GM21786 (cell line): ENCODE measurements at regions not wholly inside any gene's neighbourhood (a gene's known extent, or its start where the extent isn't known, plus 50 kb on each side); places are given as distances from the start of the nearest gene placed in this dataset.

Source experiments
- ATAC-seq: cut with Tn5 transposase; IDR thresholded peaks from one replicate; pipeline ENCODE4 v1.9.1; 2021; ENCODE audit not compliant: unreplicated experiment

DNA sequence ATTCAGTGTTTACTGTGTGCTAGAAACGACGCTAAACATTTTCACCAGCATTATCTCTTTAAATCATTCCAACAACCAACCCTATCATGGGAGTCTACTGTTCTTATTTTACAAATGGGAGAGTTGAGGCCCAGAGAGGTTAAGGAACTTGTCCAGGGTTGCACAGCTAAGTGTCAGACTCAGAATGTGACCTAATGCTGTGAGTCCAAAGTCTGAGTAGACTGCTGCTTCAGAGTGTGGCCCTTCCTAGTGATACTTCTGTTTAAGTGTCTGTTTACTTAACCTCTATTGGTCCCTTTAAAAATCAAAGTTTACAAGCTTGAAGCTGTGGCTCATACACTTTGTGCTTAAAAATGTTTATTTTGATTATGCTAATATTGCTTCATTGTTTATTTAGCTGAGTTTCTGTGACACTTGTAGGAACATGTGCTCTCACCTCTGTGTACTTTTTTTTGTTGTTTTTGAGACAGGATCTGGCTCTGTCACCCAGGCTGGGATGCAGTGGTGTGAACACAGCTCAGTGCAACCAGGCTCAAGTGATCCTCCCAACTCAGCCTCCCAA is 84.4 kb upstream of the SYPL1 start:
- no peak for ATAC-seq

DNA sequence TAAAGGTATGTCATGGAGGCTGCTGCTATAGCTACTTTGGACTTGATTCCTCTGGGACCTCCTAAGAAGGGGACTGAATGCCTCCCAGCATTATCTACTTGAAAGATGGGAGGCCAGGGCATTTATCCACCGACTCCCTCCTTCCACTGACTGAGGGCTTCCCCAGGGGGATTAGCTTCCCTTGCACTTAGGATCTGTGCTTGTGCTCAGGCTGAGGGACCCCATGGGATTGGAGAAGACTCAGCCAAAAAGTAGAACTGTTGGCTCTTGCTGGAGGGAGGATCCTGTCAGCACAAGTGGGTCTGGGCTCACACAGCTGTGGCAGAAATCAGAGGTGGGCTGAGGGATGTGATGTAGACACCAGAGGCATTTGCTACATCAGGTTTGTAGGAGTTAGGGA is 81.5 kb upstream of the SYPL1 start:
- no peak for ATAC-seq

DNA sequence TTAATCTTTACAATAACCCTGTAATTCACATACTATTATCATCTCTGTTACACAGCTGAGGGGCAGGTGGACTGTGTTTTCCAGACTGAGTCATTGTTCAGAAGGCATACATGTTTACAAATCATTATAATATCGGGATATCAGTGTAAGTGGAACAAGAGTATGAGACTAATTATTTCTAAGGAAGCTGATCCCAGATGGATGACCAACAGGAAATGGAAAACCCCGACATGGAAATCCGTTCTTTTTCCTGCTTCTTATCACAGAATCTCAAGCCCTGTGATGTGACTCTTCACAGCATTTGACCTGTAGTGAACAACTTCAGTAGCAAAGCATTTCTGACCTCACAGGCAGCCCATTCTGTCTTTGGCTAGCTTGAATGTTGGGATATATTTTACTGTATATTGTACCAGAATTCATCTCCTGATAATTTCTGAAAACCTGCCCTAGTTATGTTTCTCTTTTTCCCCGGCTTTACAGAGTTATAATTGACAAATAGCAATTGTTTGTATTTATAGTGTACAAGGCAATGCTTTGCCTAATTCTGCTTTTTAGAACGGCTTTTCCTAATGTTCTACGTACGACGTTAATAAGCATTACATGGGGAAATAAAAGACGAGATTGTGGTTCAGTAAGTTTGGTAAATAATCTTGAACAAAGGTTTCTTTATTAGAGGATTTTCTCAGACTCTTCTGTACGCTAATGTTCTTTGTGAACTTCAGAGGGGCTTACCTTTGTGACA is 78.6 kb upstream of the SYPL1 start:
- no peak for ATAC-seq

DNA sequence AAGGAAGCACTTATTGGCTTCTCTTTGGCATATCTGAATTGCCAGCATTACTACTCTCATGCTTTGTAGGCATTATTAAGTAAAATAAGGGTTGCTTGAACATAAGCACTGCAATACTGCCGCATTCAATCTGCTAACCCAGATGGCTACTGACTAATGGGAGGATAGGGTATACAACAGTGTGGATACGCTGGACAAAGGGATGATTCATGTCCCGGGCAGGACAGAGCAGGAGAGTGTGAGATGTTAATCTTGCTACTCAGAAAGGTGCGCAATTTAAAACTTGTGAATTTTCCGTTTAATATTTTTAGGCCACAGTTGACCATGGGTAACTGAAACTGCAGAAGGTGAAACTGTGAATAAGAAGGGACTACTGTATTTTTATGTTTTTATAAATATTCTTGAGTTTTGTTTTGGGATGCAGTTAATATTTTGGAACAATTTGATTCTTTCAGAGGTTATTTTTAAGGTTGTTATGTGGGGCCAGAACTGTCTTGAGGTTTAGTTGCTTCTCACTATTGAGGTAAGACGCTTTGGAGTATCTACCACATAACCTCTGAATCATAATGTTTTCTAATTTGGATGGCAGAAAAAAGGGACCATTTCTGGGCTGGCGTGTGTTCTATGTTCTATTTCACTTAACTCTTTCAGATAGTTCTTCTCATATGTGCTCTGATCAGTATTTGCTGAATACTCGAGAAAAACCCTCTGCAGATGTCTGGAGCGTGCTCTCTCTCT is 75.7 kb upstream of the SYPL1 start:
- no peak for ATAC-seq

DNA sequence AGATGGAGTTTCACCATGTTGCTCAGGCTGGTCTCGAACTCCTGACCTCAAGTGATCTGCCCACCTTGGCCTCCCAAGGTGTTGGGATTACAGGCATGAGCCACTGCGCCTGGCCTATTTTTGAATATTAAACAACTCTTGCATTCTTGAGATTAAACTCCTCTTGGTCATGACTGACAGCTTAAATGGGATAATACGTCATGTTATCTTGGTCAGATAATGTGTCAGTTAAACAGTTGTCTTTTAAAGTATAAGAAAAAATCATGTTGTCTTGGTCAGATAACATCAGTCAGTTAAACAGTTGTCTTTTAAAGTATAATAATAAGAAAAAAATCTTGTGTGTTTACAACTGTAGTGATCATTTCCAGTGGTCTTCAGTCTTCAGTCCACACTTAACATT is 73.6 kb upstream of the SYPL1 start:
- ATAC-seq: no peak

DNA sequence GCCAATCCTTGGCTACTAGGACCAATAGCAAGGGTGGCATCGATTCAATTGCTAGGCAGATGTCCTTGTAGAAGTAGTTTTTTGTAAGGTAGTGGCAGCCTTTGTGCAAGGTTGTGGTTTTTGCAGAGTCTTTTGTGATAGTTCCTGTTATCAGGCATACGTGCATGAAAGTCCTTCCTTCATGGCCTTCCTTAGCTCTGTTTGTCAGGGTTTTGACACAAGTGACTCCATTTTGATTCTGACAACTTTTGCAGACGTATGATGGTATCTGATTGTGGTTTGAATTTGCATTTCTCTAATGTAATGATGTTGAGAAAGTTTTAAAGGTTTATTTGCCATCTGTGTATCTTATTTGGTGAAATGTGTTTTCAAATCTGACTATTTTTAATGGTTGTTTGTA is 71.8 kb upstream of the SYPL1 start:
- ATAC-seq: no peak

DNA sequence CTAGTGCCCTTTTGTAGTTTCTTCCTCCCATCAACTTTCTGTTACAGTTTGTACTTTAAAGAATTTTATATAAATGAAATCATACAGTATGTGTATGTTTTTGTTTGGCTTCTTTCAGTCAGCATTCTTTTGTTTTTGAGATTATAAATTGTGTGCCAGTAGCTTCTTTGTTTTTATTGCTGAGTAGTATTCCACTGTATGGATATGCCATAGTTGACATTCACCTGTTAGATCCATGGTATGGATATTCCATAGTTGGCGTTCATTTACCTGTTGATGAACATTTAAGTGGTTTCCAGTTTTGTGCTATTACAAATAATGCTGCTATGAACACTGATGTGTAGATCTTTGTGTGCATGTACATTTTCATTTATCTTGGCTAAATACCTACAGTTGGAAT is 70.8 kb upstream of the SYPL1 start:
- ATAC-seq: no peak

DNA sequence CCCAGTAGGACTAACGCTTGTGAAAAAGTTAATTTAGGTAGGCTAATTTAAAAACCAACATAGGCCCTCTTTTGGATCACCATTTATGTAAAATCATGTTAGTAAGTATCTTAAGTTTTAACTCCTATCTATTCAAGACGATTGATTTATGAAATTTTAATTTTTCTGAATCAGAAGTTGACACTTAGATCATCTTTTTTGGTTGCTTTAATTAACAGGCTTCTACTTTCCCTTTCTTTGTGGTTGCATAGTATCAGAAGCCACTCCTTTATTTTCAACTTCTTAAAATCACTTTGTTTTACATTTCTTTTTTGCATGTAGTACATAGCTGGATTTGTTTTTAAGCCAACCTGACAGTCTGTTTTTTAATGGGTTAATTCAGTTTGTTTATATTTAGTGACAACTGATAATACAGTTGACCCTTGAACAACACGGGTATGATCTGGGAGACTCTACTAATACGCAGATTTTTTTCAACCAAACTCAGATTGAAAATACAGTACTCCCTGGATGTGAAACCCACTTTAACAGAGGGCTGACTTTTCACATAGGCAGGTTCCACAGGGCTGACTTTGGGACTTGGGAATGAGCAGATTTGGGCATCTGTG is 69.7 kb upstream of the SYPL1 start:
- ATAC-seq: no peak

DNA sequence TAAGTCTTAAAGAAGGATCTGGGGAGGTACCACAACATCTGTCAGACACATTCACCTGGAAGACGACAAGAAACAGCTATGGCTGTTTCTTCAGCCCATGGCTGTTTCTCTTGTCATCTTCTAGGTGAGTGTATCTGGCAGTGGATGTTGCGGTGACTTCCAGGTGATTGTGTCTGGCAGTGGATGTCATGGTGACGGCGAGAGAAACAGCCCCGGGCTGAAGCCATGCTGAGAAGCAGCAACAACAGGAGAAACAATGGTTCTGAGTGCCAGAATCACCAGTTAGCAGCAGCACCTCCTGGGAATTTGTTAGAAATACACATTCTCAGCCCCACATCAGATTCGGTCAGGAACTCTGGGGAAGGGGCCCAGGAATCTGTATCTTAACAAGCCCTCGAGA is 68.6 kb upstream of the SYPL1 start:
- ATAC-seq: no peak

DNA sequence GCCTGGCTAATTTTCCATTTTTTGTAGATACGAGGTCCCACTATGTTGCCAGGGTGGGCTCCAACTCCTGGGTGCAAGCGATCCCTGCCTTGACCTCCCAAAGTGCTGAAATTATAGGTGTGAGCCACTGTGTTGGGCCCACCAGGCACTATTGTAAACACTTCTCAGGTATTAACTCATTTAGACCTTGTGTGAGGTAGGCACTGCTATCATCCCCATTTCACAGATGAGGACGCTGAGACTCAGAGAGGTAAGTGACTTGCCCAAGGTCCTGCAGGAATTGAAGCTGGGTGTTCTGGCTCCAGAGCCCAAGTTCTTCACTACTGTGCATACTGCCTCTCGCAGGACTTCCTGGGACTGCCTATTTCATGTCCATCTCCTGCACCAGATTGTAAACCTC is 67.1 kb upstream of the SYPL1 start:
- ATAC-seq: no peak

DNA sequence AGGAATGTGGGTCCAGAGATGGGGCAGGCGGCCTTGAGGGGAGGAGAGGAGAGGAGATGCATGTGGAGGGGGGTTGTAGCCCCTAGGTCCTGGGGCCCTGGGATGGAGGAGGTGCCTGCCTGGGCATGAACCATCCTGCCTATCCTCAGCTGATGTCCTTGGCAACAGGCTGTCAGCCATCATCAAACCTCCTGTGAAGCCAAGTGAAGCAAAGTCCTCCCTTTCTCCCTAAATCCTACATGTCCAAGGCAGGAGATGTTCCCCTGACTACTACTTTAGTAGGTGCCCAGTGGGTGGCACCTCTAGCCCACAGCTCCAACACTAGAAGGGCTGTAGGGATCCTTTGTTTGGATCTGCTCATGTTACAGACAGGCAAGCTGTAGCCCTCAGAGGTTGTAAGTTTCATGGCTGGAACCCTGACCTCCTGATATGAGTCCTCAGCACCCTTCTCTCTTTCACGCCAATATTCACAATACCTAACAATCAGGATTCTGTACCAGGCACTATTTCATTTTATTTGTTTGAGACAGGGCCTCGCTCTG is 66.6 kb upstream of the SYPL1 start:
- no peak for ATAC-seq

DNA sequence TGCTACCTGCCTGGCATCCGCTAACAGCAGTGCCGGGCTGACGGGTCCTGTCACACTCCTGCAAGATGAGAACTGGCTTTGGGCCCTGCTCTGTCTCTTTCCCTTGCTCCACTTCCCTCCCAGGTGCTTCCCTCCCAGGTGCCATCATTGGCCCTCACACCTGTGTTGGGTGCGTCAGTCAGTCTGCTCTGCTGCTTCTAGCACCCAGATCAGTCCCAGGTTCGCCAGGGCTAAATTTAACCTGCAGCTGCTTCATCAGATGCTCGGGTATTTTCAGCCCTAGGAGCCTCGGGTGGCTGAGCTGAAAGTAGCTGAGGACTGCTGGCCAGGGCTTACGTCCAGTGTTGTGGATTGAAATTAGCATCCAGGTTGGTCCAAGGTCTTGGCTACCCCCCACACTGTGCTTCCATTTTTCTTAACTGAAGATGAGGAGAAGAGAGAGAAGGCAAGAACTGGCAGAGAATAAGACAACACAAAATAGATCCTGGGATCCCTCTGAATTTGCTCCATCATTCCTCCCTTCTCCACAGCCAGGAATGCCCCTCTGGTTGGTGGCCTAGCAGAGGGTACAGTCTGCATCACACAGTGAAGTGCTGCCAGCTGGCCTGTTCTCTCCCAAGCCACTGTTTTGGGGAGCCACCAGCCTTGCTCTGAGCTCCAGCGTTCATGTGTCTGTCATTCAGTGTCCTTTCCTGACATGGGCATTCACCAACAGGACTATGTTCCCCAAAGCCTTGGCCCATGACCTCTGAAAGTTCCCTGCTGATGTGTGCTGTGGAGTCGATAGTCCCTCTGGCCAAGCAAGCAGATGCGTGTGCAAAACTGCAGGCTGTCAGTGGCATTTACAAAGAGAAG is 65.9 kb upstream of the SYPL1 start:
- no peak for ATAC-seq

DNA sequence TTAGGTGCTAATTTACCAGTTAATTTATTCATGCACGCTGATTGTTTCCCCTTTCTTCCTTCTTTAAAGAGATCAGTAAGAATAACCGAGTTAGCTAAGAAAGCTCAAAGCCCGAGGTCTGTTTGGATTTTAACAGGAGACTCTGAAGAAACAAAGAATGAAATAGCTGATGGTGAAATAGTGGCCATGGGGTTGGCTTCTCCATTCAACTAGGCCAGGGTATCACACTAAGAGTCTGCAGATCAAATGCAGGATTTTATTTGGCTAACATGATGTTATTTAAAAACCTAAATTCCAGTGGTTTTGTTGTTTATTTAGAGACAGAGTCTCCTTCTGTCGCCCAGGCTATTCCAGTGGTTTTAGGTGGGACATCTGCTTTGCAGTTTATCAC is 65.2 kb upstream of the SYPL1 start:
- no peak for ATAC-seq

DNA sequence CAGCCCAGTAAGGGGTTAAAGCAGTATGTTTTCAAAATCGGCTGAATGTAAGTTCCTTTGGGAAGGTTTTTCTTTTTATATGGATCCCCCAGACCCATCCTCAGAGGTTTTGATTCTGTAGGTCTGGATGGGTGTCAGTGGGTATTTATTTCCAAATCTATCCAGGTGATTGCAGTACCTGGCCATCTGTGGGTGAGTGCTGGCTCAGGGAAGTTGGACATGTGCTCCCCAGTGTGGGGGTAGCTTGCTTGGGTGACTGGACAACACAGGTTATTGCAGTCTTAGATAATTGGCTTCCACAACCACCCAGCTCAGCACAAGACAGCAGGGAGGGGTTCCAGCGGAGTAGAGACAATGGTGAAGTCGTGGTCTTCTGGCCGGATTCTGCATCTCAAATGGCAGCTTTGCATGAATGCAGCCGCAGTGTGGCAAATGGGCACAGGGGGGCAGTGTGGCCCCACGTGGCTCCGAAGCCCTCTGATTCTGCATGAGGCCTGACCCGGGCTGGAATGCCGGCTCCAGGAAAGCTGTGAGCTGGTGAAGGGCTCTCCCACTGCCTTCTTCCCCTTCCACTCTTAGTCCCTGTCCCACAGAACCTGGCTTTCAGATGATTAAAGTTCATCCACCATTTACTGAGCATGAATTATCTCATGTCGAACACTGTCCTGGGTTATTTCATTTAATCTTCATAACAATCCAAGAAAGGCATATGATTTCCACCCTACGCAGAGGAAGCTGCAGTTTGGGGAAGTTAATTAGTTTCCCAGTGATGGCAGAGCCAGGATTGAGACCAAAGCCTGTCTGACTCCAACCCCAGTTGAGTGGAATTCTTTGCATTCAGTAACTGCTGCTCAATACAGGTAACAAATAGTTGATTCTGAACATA is 64.5 kb upstream of the SYPL1 start:
- ATAC-seq: peak; percentile 61

DNA sequence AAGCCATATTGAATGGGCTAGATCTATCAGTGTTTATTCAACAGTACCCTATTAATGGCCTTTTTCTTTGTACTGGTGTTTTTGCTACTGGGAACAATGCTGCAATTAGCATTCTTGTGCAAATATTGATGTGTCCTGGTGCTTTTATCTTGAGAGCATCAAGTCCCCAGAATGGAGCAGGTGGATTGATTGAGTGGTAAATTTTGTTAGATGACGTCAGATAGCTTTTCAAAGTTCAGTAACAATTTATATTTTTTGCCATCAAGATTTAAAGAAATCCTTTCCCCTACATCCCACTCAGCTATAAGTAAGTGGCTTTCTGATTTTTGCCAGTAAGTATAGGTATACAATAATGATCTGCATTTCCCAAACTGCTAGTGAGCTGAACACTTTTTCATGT is 63.4 kb upstream of the SYPL1 start:
- ATAC-seq: no peak

DNA sequence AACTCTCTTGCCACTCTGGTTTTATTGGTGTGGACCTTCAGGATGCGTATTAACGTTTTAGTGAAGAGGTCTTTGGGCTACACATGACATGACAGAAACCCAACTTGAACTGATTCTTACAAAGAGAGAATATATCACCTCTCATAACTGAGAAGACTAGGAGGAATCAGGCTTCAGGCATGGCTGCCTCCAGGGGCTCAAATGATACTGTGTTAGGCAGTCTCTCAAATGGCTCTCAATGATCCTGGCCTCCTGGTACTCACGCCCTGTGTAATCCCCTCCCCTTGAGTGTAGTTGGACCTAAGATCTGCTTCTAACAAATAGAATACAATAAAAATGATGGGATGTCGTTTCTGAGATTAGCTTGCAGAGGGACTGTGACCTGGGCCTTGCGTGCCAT is 58.5 kb upstream of the SYPL1 start:
- no peak for ATAC-seq

DNA sequence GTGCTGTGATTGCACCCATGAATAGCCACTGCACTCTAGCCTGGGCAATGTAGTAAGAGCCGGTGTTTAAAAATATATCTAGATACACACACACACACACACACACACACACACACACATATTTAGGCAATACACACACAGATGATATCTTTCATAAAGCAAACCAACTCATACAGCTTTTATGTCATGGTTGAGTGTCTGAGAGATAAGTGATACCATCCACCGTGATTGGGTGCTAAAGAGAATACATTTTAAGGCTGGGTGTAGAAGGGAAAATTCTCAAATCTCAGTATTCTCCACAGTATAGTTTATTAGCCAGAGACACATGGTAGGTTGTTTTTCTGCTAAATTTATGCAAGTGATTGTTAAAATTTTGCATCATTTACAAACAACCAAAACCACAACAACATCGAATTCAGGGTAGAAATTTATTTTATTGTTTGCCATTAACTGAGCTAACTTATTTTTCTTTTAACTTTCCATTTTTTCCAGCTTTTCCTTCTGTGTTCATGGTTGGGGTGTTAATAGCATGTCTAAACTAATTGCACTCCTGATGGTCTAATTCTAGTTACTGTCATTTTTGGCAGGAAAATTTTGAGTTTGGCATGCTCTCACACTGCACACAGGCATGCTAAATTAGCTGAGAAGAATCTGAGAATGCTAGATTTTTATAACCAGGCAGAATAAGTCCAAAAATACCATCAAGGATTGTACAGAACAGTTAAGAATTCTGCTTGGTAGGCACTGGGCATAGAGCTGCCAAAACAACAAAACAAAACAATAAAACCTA is 57.9 kb upstream of the SYPL1 start:
- ATAC-seq: no peak

DNA sequence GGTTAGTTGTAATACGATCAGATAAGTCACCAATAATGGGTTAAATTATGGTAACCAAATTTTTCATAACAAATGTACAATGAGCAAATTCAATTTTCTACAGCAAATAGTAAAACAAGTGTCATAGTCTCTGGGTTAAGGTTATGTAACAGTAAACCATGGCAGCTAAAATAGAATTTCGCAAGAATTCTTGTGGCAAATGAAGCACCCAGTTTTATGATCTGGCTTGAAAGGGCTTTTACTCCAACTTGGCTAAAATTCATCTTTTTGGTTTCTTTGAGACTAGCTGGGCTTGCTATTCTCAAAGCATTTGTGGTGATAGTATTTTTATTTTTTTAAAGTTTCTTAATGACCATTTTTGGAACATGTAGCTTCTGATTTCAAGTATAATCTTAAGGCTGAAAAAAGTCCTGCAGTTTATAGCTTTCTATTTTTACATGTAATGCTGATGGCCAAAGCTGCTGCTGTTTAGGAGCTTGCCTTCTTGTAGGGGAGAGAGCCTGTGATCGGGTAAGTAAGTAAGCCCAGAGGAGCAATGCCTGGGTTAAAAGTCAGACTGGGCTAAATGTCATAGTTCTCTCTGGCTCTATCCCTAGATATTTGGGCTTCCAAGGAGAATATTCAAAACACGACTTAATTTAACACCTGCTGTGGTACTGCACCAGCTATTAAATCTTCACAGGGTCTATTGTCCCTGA is 55.5 kb upstream of the SYPL1 start:
- no peak for ATAC-seq
